GM12878 (cell line): ENCODE measurements at regions not wholly inside any gene's neighbourhood (a gene's known extent, or its start where the extent isn't known, plus 50 kb on each side); places are given as distances from the start of the nearest gene placed in this dataset.

Experiments
- ATAC-seq: fragments of 200-7000 bp; cut with Tn5 transposase; 3 replicates; pipeline ENCODE4 v1.9.1; 2020; ENCODE audit warnings: mild to moderate bottlenecking, moderate library complexity
- BruUV-seq: library from RNA; stranded (reverse); fragments of 400-500 nt; replicated peaks from 2 replicates; lab custom pipeline; 2021; lab: Mats Ljungman, UMichigan
- CTCF ChIA-PET: fragments of 300-600 bp; sonication (Branson Sonifier 250); formaldehyde crosslinking; extraction: SDS; loops from one replicate; lab custom pipeline; 2021; ENCODE audit warnings: inconsistent platforms; lab: Yijun Ruan, JAX
- POLR2A ChIA-PET: fragments of 350-600 bp; formaldehyde crosslinking; extraction: SDS; loops from one replicate; lab custom pipeline; 2021; ENCODE audit warnings: inconsistent platforms; lab: Charles Lee
- RAD21 ChIA-PET: fragments of 300-600 bp; sonication (Branson Sonifier 250); formaldehyde crosslinking; loops from one replicate; lab custom pipeline; 2023; ENCODE audit warnings: antibody characterized with exemption; ENCODE audit not compliant: unreplicated experiment; lab: Charles Lee
- SMC1A ChIA-PET: fragments of 300-600 bp; sonication (Branson Sonifier 250); formaldehyde crosslinking; loops from one replicate; lab custom pipeline; 2023; ENCODE audit not compliant: unreplicated experiment, uncharacterized antibody; lab: Charles Lee
- DNase-seq: peaks from one replicate; pipeline ENCODE4 v3.0.0-alpha.2; 2011; ENCODE audit warnings: low read depth, low spot score
- FAIRE-seq: peaks from 3 replicates; lab custom pipeline; 2011; peaks lifted over from hg19 to GRCh38; lab: Jason Lieb, UNC
- H2AFZ ChIP-seq: 2 replicates; pipeline ENCODE4 v1.6.0; 2011; ENCODE audit warnings: low read depth, low read length, control low read depth; ENCODE audit not compliant: control insufficient read depth
- H3K27ac ChIP-seq: 2 replicates; pipeline ENCODE4 v1.5.1; 2011; ENCODE audit warnings: control low read depth; ENCODE audit not compliant: control insufficient read depth, insufficient read depth
- H3K27me3 ChIP-seq, 2 experiments: replicated peaks in 1 of 2; 2 replicates each; pipeline versions ENCODE4 v1.6.0 to v1.6.1; 2011; ENCODE audit warnings: low read length in 1 of 2; ENCODE audit not compliant: control insufficient read depth in 2 of 2, insufficient read depth in 2 of 2
- H3K36me3 ChIP-seq, 2 experiments: 2 replicates each; pipeline ENCODE4 v1.5.1; 2011; ENCODE audit warnings: low read length in 1 of 2; ENCODE audit not compliant: control insufficient read depth in 2 of 2, insufficient read depth in 2 of 2
- H3K4me1 ChIP-seq: 2 replicates; pipeline ENCODE4 v1.6.1; 2011; ENCODE audit warnings: mild to moderate bottlenecking, low read length, moderate library complexity, mixed read lengths; ENCODE audit not compliant: control insufficient read depth, insufficient read depth
- H3K4me2 ChIP-seq: 2 replicates; pipeline ENCODE4 v1.6.0; 2011; ENCODE audit warnings: control low read depth; ENCODE audit not compliant: control insufficient read depth, insufficient read depth
- H3K4me3 ChIP-seq: fragments of 200-600 bp; sonication (generic); 2 replicates; pipeline ENCODE4 v1.5.1; 2016
- H3K79me2 ChIP-seq: 2 replicates; pipeline ENCODE4 v1.6.0; 2011; ENCODE audit warnings: low read length; ENCODE audit not compliant: control insufficient read depth, insufficient read depth
- H3K9ac ChIP-seq: 2 replicates; pipeline ENCODE4 v1.8.0; 2011; ENCODE audit warnings: low read length, control low read depth, mixed read lengths; ENCODE audit not compliant: control insufficient read depth, insufficient read depth
- H3K9me3 ChIP-seq: replicated peaks from 3 replicates; pipeline ENCODE4 v1.5.1; 2011; ENCODE audit warnings: mild to moderate bottlenecking, low read length; ENCODE audit not compliant: control insufficient read depth, insufficient read depth
- H4K20me1 ChIP-seq: 2 replicates; pipeline ENCODE4 v1.6.0; 2011; ENCODE audit not compliant: control insufficient read depth, insufficient read depth
- BMI1 ChIP-seq: fragments of 450-650 bp; IDR thresholded peaks from 2 replicates; pipeline ENCODE4 v1.6.1; 2016; ENCODE audit warnings: mild to moderate bottlenecking, moderate library complexity, borderline replicate concordance
- CEBPZ ChIP-seq: fragments of 150-350 bp; IDR thresholded peaks from 2 replicates; pipeline ENCODE4 v1.6.1; 2016; ENCODE audit warnings: low read depth, low read length
- FOXM1 ChIP-seq: IDR thresholded peaks from 2 replicates; pipeline ENCODE4 v1.6.1; 2012; ENCODE audit warnings: low read depth, mild to moderate bottlenecking, inconsistent platforms, low read length, moderate library complexity
- MYB ChIP-seq: fragments of 150-350 bp; IDR thresholded peaks from 2 replicates; pipeline ENCODE4 v1.6.1; 2014; ENCODE audit warnings: mild to moderate bottlenecking, low read depth, low read length, borderline replicate concordance
- NBN ChIP-seq: fragments of 450-650 bp; IDR thresholded peaks from 2 replicates; pipeline ENCODE4 v1.6.1; 2016
- PAX5 ChIP-seq: IDR thresholded peaks from 2 replicates; pipeline ENCODE4 v1.6.1; 2011; ENCODE audit warnings: low read depth, low read length, borderline replicate concordance
- RCOR1 ChIP-seq: conservative IDR thresholded peaks from 2 replicates; pipeline ENCODE4 v1.6.1; 2012; ENCODE audit warnings: low read depth, low read length, improper control_type of control experiment
- RELA ChIP-seq: fragments of 450-650 bp; IDR thresholded peaks from 2 replicates; pipeline ENCODE4 v1.8.0; 2014; ENCODE audit warnings: borderline replicate concordance; ENCODE audit not compliant: partially characterized antibody
- SUPT20H ChIP-seq: IDR thresholded peaks from 2 replicates; pipeline ENCODE4 v1.6.1; 2011; ENCODE audit warnings: low read depth, mild to moderate bottlenecking, low read length, moderate library complexity, borderline replicate concordance; ENCODE audit not compliant: control insufficient read depth
- YBX1 ChIP-seq: fragments of 450-650 bp; IDR thresholded peaks from 2 replicates; pipeline ENCODE4 v1.6.1; 2016; ENCODE audit warnings: antibody characterized with exemption
- ZNF687 ChIP-seq: fragments of 450-650 bp; IDR thresholded peaks from 2 replicates; pipeline ENCODE4 v1.6.1; 2017; ENCODE audit warnings: mild to moderate bottlenecking, moderate library complexity
- WGBS: methylation state at CpG from one replicate; pipeline ENCODE4 v1.1.6; 2016; ENCODE audit warnings: low lambda C conversion rate; ENCODE audit not compliant: insufficient replicate concordance, insufficient coverage; ENCODE audit errors: missing lambda C conversion rate; 5-methylcytosine and 5-hydroxymethylcytosine counted together
- in situ Hi-C: fragments of 300-500 bp; cut with MboI; formaldehyde crosslinking; loops from 9 replicates; pipeline ENCODE4 v1.14.3; 2018; ENCODE audit warnings: mixed read lengths
- intact Hi-C: fragments of 100-400 bp; cut with micrococcal nuclease; formaldehyde crosslinking; loops from one replicate; pipeline ENCODE4 v1.14.2; 2022; ENCODE audit not compliant: unreplicated experiment
- TF ChIP-seq, protein P1 (sequence below): IDR thresholded peaks from 2 replicates; pipeline ENCODE4 v1.6.1; 2011; ENCODE audit warnings: low read depth, low read length, improper control_type of control experiment, borderline replicate concordance

- ATAC-seq (no peak), FAIRE-seq (no peak), DNase-seq (no peak)
- Histone ChIP-seq H2AFZ (no peak overlapping the region), H3K27me3 (no peaks in the 10 kb centered on the region; a peak in 2 of 4 replicates), H3K4me1 (no peaks in the 10 kb centered on the region), H3K4me3 (no peak overlapping the region), H3K9me3 (no peaks in the 10 kb centered on the region), H3K27ac (no peak overlapping the region), H3K4me2 (no peak overlapping the region), H3K36me3 (no peaks in the 10 kb centered on the region), H3K79me2 (no peaks in the 10 kb centered on the region), H4K20me1 (no peaks in the 10 kb centered on the region), H3K9ac (no peak overlapping the region)
- ChIA-PET SMC1A (no interaction called here), CTCF (interaction anchor here (0.6 to 0.8 kb wide), 2 partner anchors 9 to 85 kb away, joined by 3 read pairs; no protein-coding TSS in a partner anchor), POLR2A (no interaction called here), RAD21 (no interaction called here)
- no TSS peak for BruUV-seq
- TF ChIP-seq, protein P1, sequence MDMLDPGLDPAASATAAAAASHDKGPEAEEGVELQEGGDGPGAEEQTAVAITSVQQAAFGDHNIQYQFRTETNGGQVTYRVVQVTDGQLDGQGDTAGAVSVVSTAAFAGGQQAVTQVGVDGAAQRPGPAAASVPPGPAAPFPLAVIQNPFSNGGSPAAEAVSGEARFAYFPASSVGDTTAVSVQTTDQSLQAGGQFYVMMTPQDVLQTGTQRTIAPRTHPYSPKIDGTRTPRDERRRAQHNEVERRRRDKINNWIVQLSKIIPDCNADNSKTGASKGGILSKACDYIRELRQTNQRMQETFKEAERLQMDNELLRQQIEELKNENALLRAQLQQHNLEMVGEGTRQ, result no peak
- TF ChIP-seq SUPT20H (no peak), MYB (no peak), PAX5 (no peak), RELA (no peak), FOXM1 (no peak), CEBPZ (no peak), NBN (no peak), YBX1 (no peak), BMI1 (no peak), RCOR1 (no peak), ZNF687 (no peak)
- in situ Hi-C loops, result no loop called here
- 0% methylated on average over 3 of the region's 3 CpGs for WGBS
- intact Hi-C loops, result no loop called here
Observed at GRCh38 chr7:25656581-25657026, 428.3 kb upstream of the NPVF start.
